ENCODE measurements at regions not wholly inside any gene's neighbourhood (a gene's known extent, or its start where the extent isn't known, plus 50 kb on each side); places are given as distances from the start of the nearest gene placed in this dataset.

GRCh38 chr10:35922876-35923600, 280.9 kb upstream of the FZD8 start:
- Mint-ChIP-seq H3K9me3 (no peaks in the 10 kb centered on the region), H3K4me3 (no peak overlapping the region), H3K36me3 (ENCODE audit: low read depth) (no peaks in the 10 kb centered on the region), H3K4me1 (no peaks in the 10 kb centered on the region), H3K27ac (no peak overlapping the region), H3K27me3 (peaks cover 6% of the 10 kb centered on the region)
- ATAC-seq (replicated peaks), result no peak

- no peaks in the 10 kb centered on the region for H3K4me1 Mint-ChIP-seq
- peaks cover 11% of the 10 kb centered on the region for H3K27me3 Mint-ChIP-seq
- no peak overlapping the region for H3K27ac Mint-ChIP-seq
- H3K9me3 Mint-ChIP-seq, result no peaks in the 10 kb centered on the region
- no peaks in the 10 kb centered on the region for H3K36me3 Mint-ChIP-seq (ENCODE audit: low read depth)
- ATAC-seq (replicated peaks), result no peak
- H3K4me3 Mint-ChIP-seq, result no peak overlapping the region
These were observed 279.8 kb upstream of the FZD8 start for GRCh38 chr10:35921866-35922350.

- peaks cover 11% of the 10 kb centered on the region for H3K27me3 Mint-ChIP-seq
- no peaks in the 10 kb centered on the region for H3K4me1 Mint-ChIP-seq
- H3K27ac Mint-ChIP-seq, result no peak overlapping the region
- H3K9me3 Mint-ChIP-seq, result peaks cover 4% of the 10 kb centered on the region
- H3K36me3 Mint-ChIP-seq (ENCODE audit: low read depth), result no peaks in the 10 kb centered on the region
- no peak overlapping the region for H3K4me3 Mint-ChIP-seq
- no peak for ATAC-seq (replicated peaks)
These were observed 274.7 kb upstream of the FZD8 start for GRCh38 chr10:35916791-35917190.

- H3K27ac Mint-ChIP-seq, result no peak overlapping the region
- peaks cover 7% of the 10 kb centered on the region for H3K27me3 Mint-ChIP-seq
- H3K4me3 Mint-ChIP-seq, result no peak overlapping the region
- peaks cover 4% of the 10 kb centered on the region for H3K9me3 Mint-ChIP-seq
- no peaks in the 10 kb centered on the region for H3K4me1 Mint-ChIP-seq
- no peak for ATAC-seq (replicated peaks)
- no peaks in the 10 kb centered on the region for H3K36me3 Mint-ChIP-seq (ENCODE audit: low read depth)
These were observed 271.5 kb upstream of the FZD8 start for GRCh38 chr10:35913628-35914027.

GRCh38 chr10:35912615-35913569, 270.8 kb upstream of the FZD8 start:
- H3K27me3 Mint-ChIP-seq, result peaks cover 6% of the 10 kb centered on the region
- no peak overlapping the region for H3K4me3 Mint-ChIP-seq
- no peaks in the 10 kb centered on the region for H3K4me1 Mint-ChIP-seq
- no peak overlapping the region for H3K27ac Mint-ChIP-seq
- no peak for ATAC-seq (replicated peaks)
- peaks cover 4% of the 10 kb centered on the region for H3K9me3 Mint-ChIP-seq
- H3K36me3 Mint-ChIP-seq (ENCODE audit: low read depth), result no peaks in the 10 kb centered on the region

- Mint-ChIP-seq H3K27ac (no peak overlapping the region), H3K4me1 (no peaks in the 10 kb centered on the region)
These were observed 269.9 kb upstream of the FZD8 start for GRCh38 chr10:35911954-35912353.

GRCh38 chr10:35911233-35911632, 269.1 kb upstream of the FZD8 start:
- Mint-ChIP-seq H3K27me3 (peaks cover 3% of the 10 kb centered on the region), H3K36me3 (ENCODE audit: low read depth) (no peaks in the 10 kb centered on the region), H3K27ac (no peak overlapping the region), H3K4me3 (no peak overlapping the region), H3K9me3 (no peaks in the 10 kb centered on the region), H3K4me1 (no peaks in the 10 kb centered on the region)
- no peak for ATAC-seq (replicated peaks)

More at GRCh38 chr10:35911954-35912353, 269.9 kb upstream of the FZD8 start:
- no peaks in the 10 kb centered on the region for H3K36me3 Mint-ChIP-seq (ENCODE audit: low read depth)
- no peak for ATAC-seq (replicated peaks)
- H3K4me3 Mint-ChIP-seq, result no peak overlapping the region
- peaks cover 4% of the 10 kb centered on the region for H3K9me3 Mint-ChIP-seq
- H3K27me3 Mint-ChIP-seq, result peaks cover 3% of the 10 kb centered on the region

- Mint-ChIP-seq H3K27ac (no peak overlapping the region), H3K4me3 (no peak overlapping the region), H3K9me3 (no peaks in the 10 kb centered on the region), H3K36me3 (ENCODE audit: low read depth) (no peaks in the 10 kb centered on the region), H3K4me1 (no peaks in the 10 kb centered on the region), H3K27me3 (peaks cover 3% of the 10 kb centered on the region)
- no peak for ATAC-seq (replicated peaks)
These were observed 268.1 kb upstream of the FZD8 start for GRCh38 chr10:35910234-35910633.

GRCh38 chr10:35909121-35909720, 267.1 kb upstream of the FZD8 start:
- Mint-ChIP-seq H3K4me3 (no peak overlapping the region), H3K9me3 (no peaks in the 10 kb centered on the region), H3K27ac (no peak overlapping the region), H3K36me3 (ENCODE audit: low read depth) (no peaks in the 10 kb centered on the region), H3K27me3 (peaks cover 3% of the 10 kb centered on the region), H3K4me1 (no peaks in the 10 kb centered on the region)
- ATAC-seq (replicated peaks), result no peak

GRCh38 chr10:35908451-35908850, 266.4 kb upstream of the FZD8 start:
- no peaks in the 10 kb centered on the region for H3K27me3 Mint-ChIP-seq
- H3K4me1 Mint-ChIP-seq, result no peaks in the 10 kb centered on the region
- no peak for ATAC-seq (replicated peaks)
- no peak overlapping the region for H3K4me3 Mint-ChIP-seq
- no peaks in the 10 kb centered on the region for H3K9me3 Mint-ChIP-seq
- no peak overlapping the region for H3K27ac Mint-ChIP-seq
- H3K36me3 Mint-ChIP-seq (ENCODE audit: low read depth), result no peaks in the 10 kb centered on the region

GRCh38 chr10:35907548-35907947, 265.5 kb upstream of the FZD8 start:
- ATAC-seq (replicated peaks), result no peak
- Mint-ChIP-seq H3K27ac (no peak overlapping the region), H3K27me3 (no peaks in the 10 kb centered on the region), H3K9me3 (no peaks in the 10 kb centered on the region), H3K4me3 (no peak overlapping the region), H3K36me3 (ENCODE audit: low read depth) (no peaks in the 10 kb centered on the region), H3K4me1 (no peaks in the 10 kb centered on the region)

GRCh38 chr10:35906155-35906554, 264.1 kb upstream of the FZD8 start:
- Mint-ChIP-seq H3K36me3 (ENCODE audit: low read depth) (no peaks in the 10 kb centered on the region), H3K9me3 (no peaks in the 10 kb centered on the region), H3K4me3 (no peak overlapping the region), H3K27me3 (no peaks in the 10 kb centered on the region), H3K4me1 (no peaks in the 10 kb centered on the region), H3K27ac (no peak overlapping the region)
- no peak for ATAC-seq (replicated peaks)

GRCh38 chr10:35903021-35903420, 260.9 kb upstream of the FZD8 start:
- H3K36me3 Mint-ChIP-seq (ENCODE audit: low read depth), result no peaks in the 10 kb centered on the region
- no peak for ATAC-seq (replicated peaks)
- H3K4me3 Mint-ChIP-seq, result no peak overlapping the region
- H3K9me3 Mint-ChIP-seq, result no peaks in the 10 kb centered on the region
- H3K4me1 Mint-ChIP-seq, result no peaks in the 10 kb centered on the region
- no peak overlapping the region for H3K27ac Mint-ChIP-seq
- no peaks in the 10 kb centered on the region for H3K27me3 Mint-ChIP-seq

GRCh38 chr10:35898716-35899440, 256.8 kb upstream of the FZD8 start:
- Mint-ChIP-seq H3K27ac (no peak overlapping the region), H3K9me3 (peaks cover 4% of the 10 kb centered on the region), H3K27me3 (no peaks in the 10 kb centered on the region), H3K4me3 (no peak overlapping the region), H3K4me1 (no peaks in the 10 kb centered on the region), H3K36me3 (ENCODE audit: low read depth) (no peaks in the 10 kb centered on the region)
- ATAC-seq (replicated peaks), result no peak
